ENCODE measurements at regions not wholly inside any gene's neighbourhood (a gene's known extent, or its start where the extent isn't known, plus 50 kb on each side); places are given as distances from the start of the nearest gene placed in this dataset.

- TF ChIP-seq CTCF (conservative IDR thresholded peaks at IDR 0.05; ENCODE audit: low read depth, low read length) (no peak), EZH2 (IDR thresholded peaks at IDR 0.05; ENCODE audit: low read length, unreplicated experiment) (no peak), EZH2phosphoT487 (IDR thresholded peaks at IDR 0.05; ENCODE audit: borderline replicate concordance, low read length) (no peak)
These were observed 465.9 kb downstream of the MID1IP1 start for GRCh38 chrX:39267176-39267575.
